ENCODE measurements at regions not wholly inside any gene's neighbourhood (a gene's known extent, or its start where the extent isn't known, plus 50 kb on each side); places are given as distances from the start of the nearest gene placed in this dataset.

DNA sequence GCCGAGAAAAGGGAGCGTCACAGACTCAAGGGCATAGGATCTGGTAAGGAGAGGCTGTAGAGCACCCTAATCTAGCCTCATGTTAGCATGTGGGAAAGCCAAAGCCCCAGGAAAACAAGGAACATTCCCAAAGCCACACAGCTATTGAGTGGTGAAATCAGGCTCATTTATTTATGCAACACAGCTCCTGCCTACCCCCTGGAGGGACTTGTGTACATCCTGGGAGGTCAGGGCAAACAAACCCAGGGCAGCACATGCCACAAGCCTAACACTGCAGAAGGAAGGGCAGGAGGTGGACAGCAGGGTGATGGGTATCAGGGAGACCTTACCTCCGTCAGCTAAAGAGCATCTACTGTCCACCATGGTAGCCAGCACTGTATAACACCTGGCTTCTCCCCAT, 283.5 kb downstream of the RPLP1 start:
- TF ChIP-seq, protein P1, sequence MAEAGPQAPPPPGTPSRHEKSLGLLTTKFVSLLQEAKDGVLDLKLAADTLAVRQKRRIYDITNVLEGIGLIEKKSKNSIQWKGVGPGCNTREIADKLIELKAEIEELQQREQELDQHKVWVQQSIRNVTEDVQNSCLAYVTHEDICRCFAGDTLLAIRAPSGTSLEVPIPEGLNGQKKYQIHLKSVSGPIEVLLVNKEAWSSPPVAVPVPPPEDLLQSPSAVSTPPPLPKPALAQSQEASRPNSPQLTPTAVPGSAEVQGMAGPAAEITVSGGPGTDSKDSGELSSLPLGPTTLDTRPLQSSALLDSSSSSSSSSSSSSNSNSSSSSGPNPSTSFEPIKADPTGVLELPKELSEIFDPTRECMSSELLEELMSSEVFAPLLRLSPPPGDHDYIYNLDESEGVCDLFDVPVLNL (CRISPR knock-in tag; IDR thresholded peaks at IDR 0.05; ENCODE audit: borderline replicate concordance, low read depth) = no peak
- TF ChIP-seq, protein P2, sequence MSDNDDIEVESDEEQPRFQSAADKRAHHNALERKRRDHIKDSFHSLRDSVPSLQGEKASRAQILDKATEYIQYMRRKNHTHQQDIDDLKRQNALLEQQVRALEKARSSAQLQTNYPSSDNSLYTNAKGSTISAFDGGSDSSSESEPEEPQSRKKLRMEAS (CRISPR knock-in tag; IDR thresholded peaks at IDR 0.05) = no peak
- TF ChIP-seq SP1 (CRISPR knock-in tag; conservative IDR thresholded peaks at IDR 0.05) (no peak), ELF4 (CRISPR knock-in tag; IDR thresholded peaks at IDR 0.05; ENCODE audit: low read depth) (no peak), TCF7 (CRISPR knock-in tag; IDR thresholded peaks at IDR 0.05; ENCODE audit: low read depth) (no peak), ZBTB21 (CRISPR knock-in tag; IDR thresholded peaks at IDR 0.05; ENCODE audit: borderline replicate concordance) (no peak), CBFB (CRISPR knock-in tag; IDR thresholded peaks at IDR 0.05; ENCODE audit: low read depth) (no peak)
- TF ChIP-seq, protein P3, sequence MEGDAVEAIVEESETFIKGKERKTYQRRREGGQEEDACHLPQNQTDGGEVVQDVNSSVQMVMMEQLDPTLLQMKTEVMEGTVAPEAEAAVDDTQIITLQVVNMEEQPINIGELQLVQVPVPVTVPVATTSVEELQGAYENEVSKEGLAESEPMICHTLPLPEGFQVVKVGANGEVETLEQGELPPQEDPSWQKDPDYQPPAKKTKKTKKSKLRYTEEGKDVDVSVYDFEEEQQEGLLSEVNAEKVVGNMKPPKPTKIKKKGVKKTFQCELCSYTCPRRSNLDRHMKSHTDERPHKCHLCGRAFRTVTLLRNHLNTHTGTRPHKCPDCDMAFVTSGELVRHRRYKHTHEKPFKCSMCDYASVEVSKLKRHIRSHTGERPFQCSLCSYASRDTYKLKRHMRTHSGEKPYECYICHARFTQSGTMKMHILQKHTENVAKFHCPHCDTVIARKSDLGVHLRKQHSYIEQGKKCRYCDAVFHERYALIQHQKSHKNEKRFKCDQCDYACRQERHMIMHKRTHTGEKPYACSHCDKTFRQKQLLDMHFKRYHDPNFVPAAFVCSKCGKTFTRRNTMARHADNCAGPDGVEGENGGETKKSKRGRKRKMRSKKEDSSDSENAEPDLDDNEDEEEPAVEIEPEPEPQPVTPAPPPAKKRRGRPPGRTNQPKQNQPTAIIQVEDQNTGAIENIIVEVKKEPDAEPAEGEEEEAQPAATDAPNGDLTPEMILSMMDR (IDR thresholded peaks at IDR 0.05) = no peak
- TF ChIP-seq, protein P4, sequence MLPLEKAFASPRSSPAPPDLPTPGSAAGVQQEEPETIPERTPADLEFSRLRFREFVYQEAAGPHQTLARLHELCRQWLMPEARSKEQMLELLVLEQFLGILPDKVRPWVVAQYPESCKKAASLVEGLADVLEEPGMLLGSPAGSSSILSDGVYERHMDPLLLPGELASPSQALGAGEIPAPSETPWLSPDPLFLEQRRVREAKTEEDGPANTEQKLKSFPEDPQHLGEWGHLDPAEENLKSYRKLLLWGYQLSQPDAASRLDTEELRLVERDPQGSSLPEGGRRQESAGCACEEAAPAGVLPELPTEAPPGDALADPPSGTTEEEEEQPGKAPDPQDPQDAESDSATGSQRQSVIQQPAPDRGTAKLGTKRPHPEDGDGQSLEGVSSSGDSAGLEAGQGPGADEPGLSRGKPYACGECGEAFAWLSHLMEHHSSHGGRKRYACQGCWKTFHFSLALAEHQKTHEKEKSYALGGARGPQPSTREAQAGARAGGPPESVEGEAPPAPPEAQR (CRISPR knock-in tag; IDR thresholded peaks at IDR 0.05) = no peak
- TF ChIP-seq, protein P5, sequence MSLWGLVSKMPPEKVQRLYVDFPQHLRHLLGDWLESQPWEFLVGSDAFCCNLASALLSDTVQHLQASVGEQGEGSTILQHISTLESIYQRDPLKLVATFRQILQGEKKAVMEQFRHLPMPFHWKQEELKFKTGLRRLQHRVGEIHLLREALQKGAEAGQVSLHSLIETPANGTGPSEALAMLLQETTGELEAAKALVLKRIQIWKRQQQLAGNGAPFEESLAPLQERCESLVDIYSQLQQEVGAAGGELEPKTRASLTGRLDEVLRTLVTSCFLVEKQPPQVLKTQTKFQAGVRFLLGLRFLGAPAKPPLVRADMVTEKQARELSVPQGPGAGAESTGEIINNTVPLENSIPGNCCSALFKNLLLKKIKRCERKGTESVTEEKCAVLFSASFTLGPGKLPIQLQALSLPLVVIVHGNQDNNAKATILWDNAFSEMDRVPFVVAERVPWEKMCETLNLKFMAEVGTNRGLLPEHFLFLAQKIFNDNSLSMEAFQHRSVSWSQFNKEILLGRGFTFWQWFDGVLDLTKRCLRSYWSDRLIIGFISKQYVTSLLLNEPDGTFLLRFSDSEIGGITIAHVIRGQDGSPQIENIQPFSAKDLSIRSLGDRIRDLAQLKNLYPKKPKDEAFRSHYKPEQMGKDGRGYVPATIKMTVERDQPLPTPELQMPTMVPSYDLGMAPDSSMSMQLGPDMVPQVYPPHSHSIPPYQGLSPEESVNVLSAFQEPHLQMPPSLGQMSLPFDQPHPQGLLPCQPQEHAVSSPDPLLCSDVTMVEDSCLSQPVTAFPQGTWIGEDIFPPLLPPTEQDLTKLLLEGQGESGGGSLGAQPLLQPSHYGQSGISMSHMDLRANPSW (CRISPR knock-in tag; conservative IDR thresholded peaks at IDR 0.05; ENCODE audit: low read depth) = no peak
- TF ChIP-seq, protein P6, sequence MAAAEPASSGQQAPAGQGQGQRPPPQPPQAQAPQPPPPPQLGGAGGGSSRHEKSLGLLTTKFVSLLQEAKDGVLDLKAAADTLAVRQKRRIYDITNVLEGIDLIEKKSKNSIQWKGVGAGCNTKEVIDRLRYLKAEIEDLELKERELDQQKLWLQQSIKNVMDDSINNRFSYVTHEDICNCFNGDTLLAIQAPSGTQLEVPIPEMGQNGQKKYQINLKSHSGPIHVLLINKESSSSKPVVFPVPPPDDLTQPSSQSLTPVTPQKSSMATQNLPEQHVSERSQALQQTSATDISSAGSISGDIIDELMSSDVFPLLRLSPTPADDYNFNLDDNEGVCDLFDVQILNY (CRISPR knock-in tag; IDR thresholded peaks at IDR 0.05) = no peak

All from WTC11 (cell line).